Stimulated activated CD4-positive, alpha-beta T cell treated with anti-CD3 and anti-CD28 coated beads, Interleukin-12 subunit alpha, Interleukin-12 subunit beta, amount 100 ng/mL, for 48 hours (primary cell): ENCODE measurements at regions not wholly inside any gene's neighbourhood (a gene's known extent, or its start where the extent isn't known, plus 50 kb on each side); places are given as distances from the start of the nearest gene placed in this dataset.

Experiments used
- DNase-seq, 3 donors: peaks; one replicate each; pipeline ENCODE4 v3.0.0-alpha.2; 2020; ENCODE audit warnings: low read depth in 2 of 3, low spot score in 1 of 3

GRCh38 chr10:117710181-117710798, 167.7 kb downstream of the EMX2 start:
- no peak for DNase-seq

- no peak for DNase-seq
These were observed 174.3 kb downstream of the EMX2 start for GRCh38 chr10:117716889-117717288.

GRCh38 chr10:117718986-117719920, 176.7 kb downstream of the EMX2 start:
- DNase-seq = no peak

- DNase-seq = no peak
These were observed 178.6 kb downstream of the EMX2 start for GRCh38 chr10:117720931-117721835.

- DNase-seq = no peak
These were observed 179.3 kb downstream of the EMX2 start for GRCh38 chr10:117721873-117722272.

- no peak for DNase-seq
These were observed 180.8 kb downstream of the EMX2 start for GRCh38 chr10:117723343-117723742.

GRCh38 chr10:117725993-117726392, 183.4 kb downstream of the EMX2 start:
- DNase-seq = no peak

GRCh38 chr10:117726596-117727295, 184.2 kb downstream of the EMX2 start:
- no peak for DNase-seq

GRCh38 chr10:117727421-117727820, 184.9 kb downstream of the EMX2 start:
- no peak for DNase-seq

GRCh38 chr10:117728087-117728486, 185.5 kb downstream of the EMX2 start:
- DNase-seq = no peak

- no peak for DNase-seq
These were observed 186.6 kb downstream of the EMX2 start for GRCh38 chr10:117729156-117729555.

- no peak for DNase-seq
These were observed 188.7 kb downstream of the EMX2 start for GRCh38 chr10:117731121-117731791.

GRCh38 chr10:117734731-117735405, 192.3 kb downstream of the EMX2 start:
- DNase-seq = no peak

- DNase-seq = no peak
These were observed 194.1 kb downstream of the EMX2 start for GRCh38 chr10:117736655-117737054.

GRCh38 chr10:117740088-117740487, 197.5 kb downstream of the EMX2 start:
- no peak for DNase-seq

- DNase-seq = no peak
These were observed 198.2 kb downstream of the EMX2 start for GRCh38 chr10:117740691-117741222.

- DNase-seq = no peak
These were observed 199.0 kb downstream of the EMX2 start for GRCh38 chr10:117741524-117741923.

GRCh38 chr10:117743509-117743908, 201.0 kb downstream of the EMX2 start:
- no peak for DNase-seq

GRCh38 chr10:117745301-117745700, 202.8 kb downstream of the EMX2 start:
- DNase-seq = no peak
